ENCODE measurements at regions not wholly inside any gene's neighbourhood (a gene's known extent, or its start where the extent isn't known, plus 50 kb on each side); places are given as distances from the start of the nearest gene placed in this dataset.
A peak's percentile ranks its signal among the peaks of the same experiment; 100 is the strongest.

DNA sequence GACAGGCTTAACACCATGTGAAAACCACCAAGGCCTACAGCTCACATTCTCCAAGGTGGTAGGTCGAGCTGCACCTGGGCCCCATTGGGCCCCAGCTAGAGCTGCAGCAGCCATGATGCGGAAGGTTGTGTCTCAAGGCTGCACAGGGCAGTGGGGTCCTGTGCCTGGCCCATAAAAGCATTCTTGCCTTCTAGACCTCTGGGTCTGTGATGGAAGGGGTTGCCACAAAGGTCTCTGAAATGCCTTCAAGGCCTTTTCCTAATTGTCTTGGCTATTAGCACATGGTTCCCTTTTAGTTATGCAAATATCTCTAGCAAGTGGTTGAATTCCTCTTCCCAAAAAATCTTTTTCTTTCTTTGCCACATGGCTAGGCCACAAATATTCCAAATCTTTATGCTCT is 52.5 kb upstream of the C11orf58 start:
- TF ChIP-seq REST (IDR thresholded peaks at IDR 0.05; ENCODE audit: low read depth) (no peak), ZBTB7A (IDR thresholded peaks at IDR 0.05; ENCODE audit: low read depth) (no peak), FOXM1 (IDR thresholded peaks at IDR 0.05; ENCODE audit: borderline replicate concordance, low read depth) (no peak), TAF1 (IDR thresholded peaks at IDR 0.05; ENCODE audit: low read depth) (no peak), EP300 (IDR thresholded peaks at IDR 0.05; ENCODE audit: borderline replicate concordance) (no peak), TCF12 (IDR thresholded peaks at IDR 0.05; ENCODE audit: low read depth) (no peak), YY1 (IDR thresholded peaks at IDR 0.05; ENCODE audit: low read depth) (no peak), RAD21 (IDR thresholded peaks at IDR 0.05; ENCODE audit: low read depth) (no peak), EGR1 (IDR thresholded peaks at IDR 0.05) (no peak), NFIC (IDR thresholded peaks at IDR 0.05) (no peak), CEBPB (IDR thresholded peaks at IDR 0.05) (no peak)
- TF ChIP-seq, protein P1, sequence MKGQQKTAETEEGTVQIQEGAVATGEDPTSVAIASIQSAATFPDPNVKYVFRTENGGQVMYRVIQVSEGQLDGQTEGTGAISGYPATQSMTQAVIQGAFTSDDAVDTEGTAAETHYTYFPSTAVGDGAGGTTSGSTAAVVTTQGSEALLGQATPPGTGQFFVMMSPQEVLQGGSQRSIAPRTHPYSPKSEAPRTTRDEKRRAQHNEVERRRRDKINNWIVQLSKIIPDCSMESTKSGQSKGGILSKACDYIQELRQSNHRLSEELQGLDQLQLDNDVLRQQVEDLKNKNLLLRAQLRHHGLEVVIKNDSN (IDR thresholded peaks at IDR 0.05): no peak
- TF ChIP-seq, protein P2, sequence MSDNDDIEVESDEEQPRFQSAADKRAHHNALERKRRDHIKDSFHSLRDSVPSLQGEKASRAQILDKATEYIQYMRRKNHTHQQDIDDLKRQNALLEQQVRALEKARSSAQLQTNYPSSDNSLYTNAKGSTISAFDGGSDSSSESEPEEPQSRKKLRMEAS (IDR thresholded peaks at IDR 0.05): no peak

DNA sequence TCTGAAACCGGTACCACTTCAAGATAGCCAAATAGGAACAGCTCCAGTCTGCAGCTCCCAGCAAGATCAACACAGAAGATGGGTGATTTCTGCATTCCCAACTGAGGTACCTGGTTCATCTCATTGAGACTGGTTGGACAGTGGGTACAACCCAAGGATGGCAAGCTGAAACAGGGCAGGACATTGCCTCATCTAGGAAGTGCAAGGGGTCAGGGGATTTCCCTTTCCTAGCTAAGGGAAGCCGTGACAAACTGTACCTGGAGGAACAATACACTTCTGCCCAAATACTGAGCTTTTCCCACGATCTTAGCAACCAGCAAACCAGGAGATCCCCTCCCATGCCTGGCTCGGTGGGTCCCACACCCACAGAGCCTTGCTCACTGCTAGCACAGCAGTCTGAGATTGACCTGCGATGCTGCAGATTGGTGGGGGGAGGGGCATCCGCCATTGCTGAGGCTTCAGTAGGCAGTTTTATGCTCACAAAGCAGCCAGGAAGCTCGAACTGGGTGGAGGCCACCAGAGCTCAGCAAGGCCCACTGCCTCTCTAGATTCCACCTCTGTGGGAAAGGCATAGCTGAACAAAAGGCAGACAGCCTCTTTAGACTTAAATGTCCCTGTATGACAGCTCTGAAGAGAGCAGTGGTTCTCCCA is 59.9 kb upstream of the C11orf58 start:
- TF ChIP-seq ZBTB7A (IDR thresholded peaks at IDR 0.05; ENCODE audit: low read depth) (no peak), CEBPB (IDR thresholded peaks at IDR 0.05) (no peak), NFIC (IDR thresholded peaks at IDR 0.05) (no peak), CREB1 (IDR thresholded peaks at IDR 0.05; ENCODE audit: low read depth) (no peak), REST (IDR thresholded peaks at IDR 0.05; ENCODE audit: low read depth) (no peak)
- TF ChIP-seq, protein P1 (IDR thresholded peaks at IDR 0.05): no peak

DNA sequence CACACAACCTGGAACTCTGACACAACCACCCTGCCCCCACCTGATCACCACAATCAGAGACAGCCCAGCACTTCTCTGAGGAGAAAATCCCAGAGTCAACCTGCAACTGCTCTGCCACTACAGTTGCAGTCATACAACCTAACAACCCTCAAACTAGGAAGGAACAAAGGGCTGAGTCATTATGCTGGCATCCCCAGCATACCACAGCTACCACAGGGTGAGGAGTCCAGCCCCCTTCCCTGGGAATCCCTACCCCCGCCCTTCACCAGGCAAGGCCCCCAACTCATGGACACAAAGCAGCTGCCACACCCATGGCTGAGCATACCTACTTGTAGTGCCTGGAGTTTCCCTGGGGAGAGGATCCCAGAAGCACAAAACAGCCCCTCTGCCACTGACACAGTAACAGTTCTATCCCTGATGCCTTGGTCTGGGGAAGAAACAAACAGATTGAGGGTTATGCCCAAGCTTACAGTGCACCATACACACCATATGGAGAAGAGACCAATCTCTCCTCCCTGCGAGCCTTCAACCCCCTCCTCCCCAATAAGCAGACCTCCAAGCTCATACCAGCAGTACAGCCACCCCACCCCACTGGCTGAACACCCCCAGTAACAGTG is 68.5 kb upstream of the C11orf58 start:
- no peak for TF ChIP-seq YY1 (IDR thresholded peaks at IDR 0.05; ENCODE audit: low read depth)
- TF ChIP-seq EP300 (IDR thresholded peaks at IDR 0.05; ENCODE audit: borderline replicate concordance): peak; percentile 25; the same call in 1 of the 2 replicates
- TF ChIP-seq CEBPB (IDR thresholded peaks at IDR 0.05): no peak
- peak; percentile 78 for TF ChIP-seq TEAD4 (IDR thresholded peaks at IDR 0.05)
- no peak for TF ChIP-seq EGR1 (IDR thresholded peaks at IDR 0.05)
- TF ChIP-seq TAF1 (IDR thresholded peaks at IDR 0.05; ENCODE audit: low read depth): no peak
- no peak for TF ChIP-seq REST (IDR thresholded peaks at IDR 0.05; ENCODE audit: low read depth)
- 0 out of 2 replicates have a peak, but pooled peaks have one; percentile 37 for TF ChIP-seq ZBTB7A (IDR thresholded peaks at IDR 0.05; ENCODE audit: low read depth)
- no peak for TF ChIP-seq RAD21 (IDR thresholded peaks at IDR 0.05; ENCODE audit: low read depth)
- TF ChIP-seq TCF12 (IDR thresholded peaks at IDR 0.05; ENCODE audit: low read depth): 0 out of 2 replicates have a peak, but pooled peaks have one; percentile 26

- TF ChIP-seq TEAD4 (IDR thresholded peaks at IDR 0.05) (no peak), CEBPB (IDR thresholded peaks at IDR 0.05) (no peak), NFIC (IDR thresholded peaks at IDR 0.05) (no peak), RAD21 (IDR thresholded peaks at IDR 0.05; ENCODE audit: low read depth) (peak; percentile 75), TCF12 (IDR thresholded peaks at IDR 0.05; ENCODE audit: low read depth) (no peak)
- TF ChIP-seq, protein P2 (IDR thresholded peaks at IDR 0.05): no peak
- TF ChIP-seq, protein P1 (IDR thresholded peaks at IDR 0.05): no peak
Observed at GRCh38 chr11:16632295-16633200, 105.9 kb upstream of the C11orf58 start.

Measured in Ishikawa (cell line).